ENCODE measurements at regions not wholly inside any gene's neighbourhood (a gene's known extent, or its start where the extent isn't known, plus 50 kb on each side); places are given as distances from the start of the nearest gene placed in this dataset.
"Not testable (repeated sequence)": the region's sequence is repeated elsewhere in the genome, so short reads cannot be mapped to it uniquely, and the experiment has no call there.

- peaks cover 0 to 2% (median 0%) of the 10 kb centered on the region in 3 donors for H3K36me3 Mint-ChIP-seq
- no peaks in the 10 kb centered on the region for H3K4me1 Mint-ChIP-seq
- no peak for ATAC-seq
- peaks cover 0 to 3% (median 0%) of the 10 kb centered on the region in 5 donors for H3K27me3 Mint-ChIP-seq
- H3K27ac Mint-ChIP-seq = peak overlapping the region in 1 of 10 donors; percentile 7
- DNase-seq = no peak
- POLR2A ChIA-PET = no interaction called here
- no peak overlapping the region for H3K4me3 Mint-ChIP-seq
- H3K9me3 Mint-ChIP-seq = no peaks in the 10 kb centered on the region
These were observed 129.9 kb downstream of the TRIM43 start for GRCh38 chr2:95721726-95722125.

GRCh38 chr2:95722131-95722697, 130.4 kb downstream of the TRIM43 start:
- POLR2A ChIA-PET = no interaction called here
- DNase-seq = no peak
- Mint-ChIP-seq H3K27me3 (peaks cover 0 to 3% (median 0%) of the 10 kb centered on the region in 5 donors), H3K4me1 (no peaks in the 10 kb centered on the region), H3K27ac (no peak overlapping the region), H3K9me3 (no peaks in the 10 kb centered on the region), H3K4me3 (no peak overlapping the region), H3K36me3 (peaks cover 0 to 2% (median 0%) of the 10 kb centered on the region in 3 donors)
- ATAC-seq = no peak

GRCh38 chr2:95723627-95724210, 131.9 kb downstream of the TRIM43 start:
- H3K4me1 Mint-ChIP-seq, H3K27ac Mint-ChIP-seq, ATAC-seq, H3K4me3 Mint-ChIP-seq, H3K36me3 Mint-ChIP-seq, DNase-seq, H3K9me3 Mint-ChIP-seq, POLR2A ChIA-PET, H3K27me3 Mint-ChIP-seq: not testable (repeated sequence)

GRCh38 chr2:95725191-95725590, 133.4 kb downstream of the TRIM43 start:
- DNase-seq, POLR2A ChIA-PET, H3K9me3 Mint-ChIP-seq, H3K4me3 Mint-ChIP-seq, H3K27ac Mint-ChIP-seq, ATAC-seq, H3K4me1 Mint-ChIP-seq, H3K36me3 Mint-ChIP-seq: not testable (repeated sequence)
- peaks cover 2 to 12% (median 6%) of the 10 kb centered on the region in 5 donors for H3K27me3 Mint-ChIP-seq

- H3K36me3 Mint-ChIP-seq, H3K27ac Mint-ChIP-seq, H3K4me1 Mint-ChIP-seq, POLR2A ChIA-PET, H3K9me3 Mint-ChIP-seq, H3K4me3 Mint-ChIP-seq, ATAC-seq, DNase-seq: not testable (repeated sequence)
- H3K27me3 Mint-ChIP-seq = peaks cover 2 to 13% (median 8%) of the 10 kb centered on the region in 5 donors
These were observed 133.9 kb downstream of the TRIM43 start for GRCh38 chr2:95725677-95726076.

- H3K36me3 Mint-ChIP-seq, ATAC-seq, H3K4me1 Mint-ChIP-seq, H3K27ac Mint-ChIP-seq, DNase-seq, POLR2A ChIA-PET, H3K9me3 Mint-ChIP-seq, H3K4me3 Mint-ChIP-seq: not testable (repeated sequence)
- peaks cover 5 to 14% (median 8%) of the 10 kb centered on the region in 5 donors for H3K27me3 Mint-ChIP-seq
These were observed 135.6 kb downstream of the TRIM43 start for GRCh38 chr2:95727420-95727819.

- POLR2A ChIA-PET = no interaction called here
- peak in 6 of 10 donors; percentile 3 to 28 (median 10) for DNase-seq
- no peak overlapping the region for H3K4me3 Mint-ChIP-seq
- peak overlapping the region in 1 of 10 donors; percentile 53 for H3K27ac Mint-ChIP-seq
- no peaks in the 10 kb centered on the region for H3K36me3 Mint-ChIP-seq
- H3K27me3 Mint-ChIP-seq = peaks cover 5 to 25% (median 17%) of the 10 kb centered on the region in 5 donors
- no peak for ATAC-seq
- H3K9me3 Mint-ChIP-seq = peaks cover 0 to 2% (median 0%) of the 10 kb centered on the region in 9 donors
- H3K4me1 Mint-ChIP-seq = no peaks in the 10 kb centered on the region
These were observed 137.2 kb downstream of the TRIM43 start for GRCh38 chr2:95728878-95729596.

GRCh38 chr2:95729597-95729955, 137.8 kb downstream of the TRIM43 start:
- Mint-ChIP-seq H3K4me1 (no peaks in the 10 kb centered on the region), H3K27ac (no peak overlapping the region), H3K36me3 (no peaks in the 10 kb centered on the region), H3K27me3 (peaks cover 5 to 27% (median 18%) of the 10 kb centered on the region in 5 donors), H3K4me3 (no peak overlapping the region), H3K9me3 (peaks cover 0 to 2% (median 0%) of the 10 kb centered on the region in 9 donors)
- ATAC-seq (no peak), DNase-seq (no peak)
- POLR2A ChIA-PET = no interaction called here

GRCh38 chr2:95730813-95731212, 139.0 kb downstream of the TRIM43 start:
- ATAC-seq = no peak
- no peak overlapping the region for H3K4me3 Mint-ChIP-seq

GRCh38 chr2:95734976-95735890, 143.4 kb downstream of the TRIM43 start:
- POLR2A ChIA-PET = no interaction called here
- no peak for DNase-seq

More at GRCh38 chr2:95730813-95731212, 139.0 kb downstream of the TRIM43 start:
- Mint-ChIP-seq H3K27me3 (peaks cover 12 to 38% (median 24%) of the 10 kb centered on the region in 5 donors), H3K36me3 (no peaks in the 10 kb centered on the region), H3K27ac (no peak overlapping the region), H3K9me3 (peaks cover 0 to 2% (median 0%) of the 10 kb centered on the region in 9 donors), H3K4me1 (no peaks in the 10 kb centered on the region)
- POLR2A ChIA-PET = no interaction called here
- no peak for DNase-seq

GRCh38 chr2:95738301-95738700, 146.5 kb downstream of the TRIM43 start:
- no peak overlapping the region for H3K4me3 Mint-ChIP-seq
- H3K27me3 Mint-ChIP-seq = peaks cover 5 to 47% (median 26%) of the 10 kb centered on the region in 5 donors
- ATAC-seq (no peak), DNase-seq (no peak)
- POLR2A ChIA-PET = no interaction called here
- H3K27ac Mint-ChIP-seq = no peak overlapping the region
- no peaks in the 10 kb centered on the region for H3K36me3 Mint-ChIP-seq
- no peaks in the 10 kb centered on the region for H3K4me1 Mint-ChIP-seq
- H3K9me3 Mint-ChIP-seq = peaks cover 0 to 3% (median 0%) of the 10 kb centered on the region in 9 donors

More at GRCh38 chr2:95734976-95735890, 143.4 kb downstream of the TRIM43 start:
- H3K4me1 Mint-ChIP-seq = no peaks in the 10 kb centered on the region
- peaks cover 0 to 3% (median 0%) of the 10 kb centered on the region in 9 donors for H3K9me3 Mint-ChIP-seq
- H3K27me3 Mint-ChIP-seq = peaks cover 10 to 45% (median 26%) of the 10 kb centered on the region in 5 donors
- no peak for ATAC-seq
- H3K27ac Mint-ChIP-seq = no peak overlapping the region
- no peak overlapping the region for H3K4me3 Mint-ChIP-seq
- H3K36me3 Mint-ChIP-seq = no peaks in the 10 kb centered on the region

GRCh38 chr2:95752126-95752525, 160.3 kb downstream of the TRIM43 start:
- H3K4me3 Mint-ChIP-seq, POLR2A ChIA-PET, H3K4me1 Mint-ChIP-seq, DNase-seq, H3K27ac Mint-ChIP-seq, H3K9me3 Mint-ChIP-seq, ATAC-seq, H3K36me3 Mint-ChIP-seq: not testable (repeated sequence)
- H3K27me3 Mint-ChIP-seq = peaks cover 5 to 20% (median 7%) of the 10 kb centered on the region in 5 donors

All from naive thymus-derived CD8-positive, alpha-beta T cell (primary cell).